AG04450 (cell line): ENCODE measurements at regions not wholly inside any gene's neighbourhood (a gene's known extent, or its start where the extent isn't known, plus 50 kb on each side); places are given as distances from the start of the nearest gene placed in this dataset.

ENCODE experiments used
- CTCF ChIA-PET: fragments of 300-600, 350-600 bp; formaldehyde crosslinking; extraction: SDS; loops from one replicate; lab custom pipeline; 2022; ENCODE audit warnings: antibody characterized with exemption, inconsistent platforms; lab: Charles Lee
- POLR2A ChIA-PET: fragments of 350-600 bp; formaldehyde crosslinking; extraction: SDS; loops from one replicate; lab custom pipeline; 2021; ENCODE audit warnings: antibody characterized with exemption, inconsistent platforms; lab: Yijun Ruan, JAX
- DNase-seq: peaks from one replicate; pipeline ENCODE4 v3.0.0-alpha.2; 2011; ENCODE audit warnings: low read depth, low spot score
- H3K27ac ChIP-seq: one replicate; pipeline ENCODE4 v1.5.1; 2012; ENCODE audit warnings: low read depth, low read length, control low read depth
- H3K27me3 ChIP-seq: one replicate; pipeline ENCODE4 v1.6.0; 2012; ENCODE audit warnings: low read length; ENCODE audit not compliant: control insufficient read depth, insufficient read depth
- H3K4me3 ChIP-seq: 2 replicates; pipeline ENCODE4 v1.5.1; 2011; ENCODE audit warnings: mild to moderate bottlenecking, low read depth, low read length, control low read depth
- H3K9me3 ChIP-seq: 2 replicates; pipeline ENCODE4 v1.5.1; 2012; ENCODE audit warnings: low read length; ENCODE audit not compliant: control insufficient read depth, insufficient read depth
- TF ChIP-seq, protein P1 (sequence below): IDR thresholded peaks from 2 replicates; pipeline ENCODE4 v1.5.1; 2011; ENCODE audit warnings: low read depth, low read length, control low read depth, inconsistent platforms

DNA sequence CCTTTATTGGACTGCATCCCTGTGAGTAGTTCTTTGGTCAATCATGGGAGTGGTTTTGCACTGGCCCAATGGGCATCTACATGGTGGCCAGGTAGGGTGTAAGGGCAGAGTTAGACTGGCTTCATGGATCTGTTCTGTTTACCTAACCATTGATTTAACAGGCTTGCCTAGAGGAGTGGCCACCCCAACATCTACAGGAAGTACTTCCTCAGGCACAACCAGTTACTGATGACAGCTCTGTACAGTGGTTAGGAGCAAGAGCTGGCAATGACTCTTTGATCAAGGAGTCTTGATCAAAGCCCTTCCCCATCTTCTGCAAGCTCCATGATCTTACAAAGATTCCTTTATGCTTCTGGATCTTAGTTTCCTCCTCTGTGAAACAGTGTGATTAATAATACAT, 140.9 kb upstream of the CYP1B1 start:
- Histone ChIP-seq H3K27ac (no peak overlapping the region), H3K9me3 (0 out of 2 replicates have a peak, but pooled peaks cover 3% of the 10 kb centered on the region), H3K27me3 (peaks cover 14% of the 10 kb centered on the region), H3K4me3 (no peak overlapping the region)
- TF ChIP-seq, protein P1, sequence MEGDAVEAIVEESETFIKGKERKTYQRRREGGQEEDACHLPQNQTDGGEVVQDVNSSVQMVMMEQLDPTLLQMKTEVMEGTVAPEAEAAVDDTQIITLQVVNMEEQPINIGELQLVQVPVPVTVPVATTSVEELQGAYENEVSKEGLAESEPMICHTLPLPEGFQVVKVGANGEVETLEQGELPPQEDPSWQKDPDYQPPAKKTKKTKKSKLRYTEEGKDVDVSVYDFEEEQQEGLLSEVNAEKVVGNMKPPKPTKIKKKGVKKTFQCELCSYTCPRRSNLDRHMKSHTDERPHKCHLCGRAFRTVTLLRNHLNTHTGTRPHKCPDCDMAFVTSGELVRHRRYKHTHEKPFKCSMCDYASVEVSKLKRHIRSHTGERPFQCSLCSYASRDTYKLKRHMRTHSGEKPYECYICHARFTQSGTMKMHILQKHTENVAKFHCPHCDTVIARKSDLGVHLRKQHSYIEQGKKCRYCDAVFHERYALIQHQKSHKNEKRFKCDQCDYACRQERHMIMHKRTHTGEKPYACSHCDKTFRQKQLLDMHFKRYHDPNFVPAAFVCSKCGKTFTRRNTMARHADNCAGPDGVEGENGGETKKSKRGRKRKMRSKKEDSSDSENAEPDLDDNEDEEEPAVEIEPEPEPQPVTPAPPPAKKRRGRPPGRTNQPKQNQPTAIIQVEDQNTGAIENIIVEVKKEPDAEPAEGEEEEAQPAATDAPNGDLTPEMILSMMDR = no peak
- POLR2A ChIA-PET = no interaction called here
- CTCF ChIA-PET = interaction anchor here (0.6 kb wide), 1 partner anchor 327 kb away, joined by 4 read pairs; no protein-coding TSS in a partner anchor
- no peak for DNase-seq

DNA sequence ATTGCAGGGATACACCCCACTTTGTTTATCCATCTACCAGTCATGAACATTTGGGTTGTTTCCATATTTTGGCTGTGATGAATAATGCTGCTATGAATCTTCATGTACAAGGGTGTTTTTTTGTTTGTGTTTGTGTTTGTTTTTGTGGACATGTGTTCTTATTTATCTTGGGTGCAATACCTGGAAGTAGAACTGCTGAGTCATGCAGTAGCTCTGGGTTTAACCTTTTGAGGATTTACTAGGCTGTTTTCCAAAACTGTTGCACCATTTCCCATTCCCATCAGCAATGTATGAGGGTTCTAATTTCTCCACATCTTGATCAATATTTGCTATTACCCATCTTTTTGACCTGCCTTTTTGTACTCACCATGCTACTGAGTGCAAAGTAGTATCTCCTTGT, 140.0 kb upstream of the CYP1B1 start:
- POLR2A ChIA-PET = no interaction called here
- peaks cover 14% of the 10 kb centered on the region for H3K27me3 ChIP-seq
- DNase-seq = no peak
- TF ChIP-seq, protein P1 = no peak
- CTCF ChIA-PET = no interaction called here
- no peak overlapping the region for H3K27ac ChIP-seq
- H3K9me3 ChIP-seq = 0 out of 2 replicates have a peak, but pooled peaks cover 3% of the 10 kb centered on the region
- H3K4me3 ChIP-seq = no peak overlapping the region

DNA sequence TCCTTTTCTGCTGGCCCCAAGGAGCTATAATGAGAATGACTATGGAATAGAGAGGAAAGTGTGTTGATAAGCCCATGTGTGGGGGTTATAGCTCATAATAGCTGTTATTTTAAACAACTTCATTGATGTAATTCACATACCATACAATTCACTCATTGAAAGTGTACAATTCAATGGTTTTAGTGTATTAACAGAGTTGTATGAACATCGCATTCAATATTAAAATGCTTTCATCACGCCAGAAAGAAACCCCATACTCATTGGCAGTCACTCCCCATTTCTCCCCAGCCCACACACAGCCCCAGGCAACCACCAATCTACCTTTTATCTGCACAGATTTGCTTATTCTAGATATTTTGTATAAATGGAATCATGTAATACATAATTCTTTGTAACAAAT, 139.6 kb upstream of the CYP1B1 start:
- ChIA-PET POLR2A (no interaction called here), CTCF (no interaction called here)
- 0 out of 2 replicates have a peak, but pooled peaks cover 2% of the 10 kb centered on the region for H3K9me3 ChIP-seq
- DNase-seq = no peak
- H3K27me3 ChIP-seq = peaks cover 14% of the 10 kb centered on the region
- no peak overlapping the region for H3K27ac ChIP-seq
- H3K4me3 ChIP-seq = no peak overlapping the region
- TF ChIP-seq, protein P1 = no peak

DNA sequence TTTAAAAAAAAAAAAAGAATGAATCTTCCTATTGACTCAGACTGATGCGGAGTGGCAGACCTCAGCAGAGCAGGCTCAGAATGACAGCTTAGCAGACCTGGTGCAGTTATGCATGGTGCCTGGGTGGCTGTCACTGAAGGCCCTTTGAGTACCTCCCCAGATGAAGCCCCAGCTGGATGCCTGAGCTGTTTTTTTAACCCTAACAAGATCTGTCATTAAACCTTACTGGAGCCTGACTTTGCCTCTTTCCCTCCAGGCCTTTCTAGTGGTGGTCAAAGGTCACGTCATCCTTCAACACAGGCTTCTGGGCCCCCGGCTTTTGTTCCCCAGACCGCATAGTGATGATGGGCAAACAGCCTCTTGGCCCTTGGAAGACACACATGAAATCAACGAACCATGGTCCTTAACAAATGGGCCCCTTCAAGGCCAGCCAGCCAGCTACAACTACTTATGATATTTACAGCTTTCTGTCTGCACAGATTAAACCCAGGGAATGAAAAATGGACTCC, 138.3 kb upstream of the CYP1B1 start:
- H3K9me3 ChIP-seq = no peaks in the 10 kb centered on the region
- peaks cover 14% of the 10 kb centered on the region for H3K27me3 ChIP-seq
- ChIA-PET POLR2A (no interaction called here), CTCF (no interaction called here)
- H3K27ac ChIP-seq = no peak overlapping the region
- H3K4me3 ChIP-seq = no peak overlapping the region
- TF ChIP-seq, protein P1 = no peak
- DNase-seq = no peak

DNA sequence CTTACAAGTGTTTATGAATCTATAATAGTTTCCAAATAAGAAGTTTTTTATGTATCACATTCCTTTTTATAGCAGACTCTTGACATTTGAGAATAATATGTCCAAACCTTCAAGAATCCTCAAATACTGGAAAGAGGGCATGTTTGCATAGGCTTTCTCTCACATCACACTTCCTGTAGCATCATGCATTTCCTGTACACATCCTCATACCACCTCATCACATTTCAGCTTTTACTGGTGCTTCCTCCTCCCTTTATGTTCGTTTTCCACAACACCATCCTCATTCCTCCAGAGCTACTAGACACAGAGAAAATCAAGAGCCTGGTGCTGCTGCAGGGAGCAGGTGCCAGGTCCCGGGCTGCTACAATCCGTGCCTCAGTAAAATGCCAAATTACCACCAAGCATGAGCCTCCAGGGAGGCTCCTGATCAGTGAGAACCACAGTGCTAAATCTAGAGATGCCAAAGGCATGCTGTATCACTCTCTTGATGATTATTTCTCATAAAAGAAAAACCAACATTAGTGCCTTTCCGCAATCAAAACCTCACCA, 137.7 kb upstream of the CYP1B1 start:
- TF ChIP-seq, protein P1 = no peak
- peaks cover 15% of the 10 kb centered on the region for H3K27me3 ChIP-seq
- H3K9me3 ChIP-seq = no peaks in the 10 kb centered on the region
- no peak overlapping the region for H3K4me3 ChIP-seq
- POLR2A ChIA-PET = no interaction called here
- no peak for DNase-seq
- CTCF ChIA-PET = no interaction called here
- H3K27ac ChIP-seq = no peak overlapping the region
